ENCODE measurements at regions not wholly inside any gene's neighbourhood (a gene's known extent, or its start where the extent isn't known, plus 50 kb on each side); places are given as distances from the start of the nearest gene placed in this dataset.

DNA sequence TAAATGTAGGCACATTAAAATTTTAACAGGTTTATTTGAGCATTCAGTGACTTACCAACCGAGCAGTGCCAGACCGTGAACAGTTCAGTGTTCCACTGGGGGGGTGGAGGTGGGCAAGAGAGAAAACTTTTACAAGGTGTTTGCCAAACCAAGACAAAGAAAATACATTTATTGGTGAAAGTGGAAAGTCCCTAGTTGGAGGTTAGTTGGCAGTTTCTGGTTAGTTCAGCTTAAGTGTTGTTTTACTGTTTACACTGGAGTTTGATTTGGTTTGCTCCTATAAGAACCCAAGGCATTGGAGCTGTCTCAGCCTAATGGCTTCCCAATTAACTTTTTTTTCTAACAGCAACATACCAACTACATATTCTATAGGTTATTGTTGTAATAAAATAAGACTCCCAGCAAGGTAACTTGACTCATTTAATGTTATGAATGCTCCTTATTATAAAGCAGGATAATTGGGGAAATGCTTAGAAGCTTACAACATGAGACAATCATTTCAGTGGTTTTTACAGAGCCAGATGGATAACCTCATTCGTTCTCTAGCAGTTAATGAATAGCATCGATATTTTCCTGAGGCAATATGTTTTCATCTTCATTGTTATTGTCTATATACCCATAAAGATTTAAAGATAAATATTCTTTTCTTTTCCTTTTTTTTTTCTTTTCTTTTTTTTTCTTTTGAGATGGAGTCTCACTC, 115.8 kb downstream of the ETNK1 start:
- FAIRE-seq: no peak
- TF ChIP-seq CTCF (IDR thresholded peaks at IDR 0.05; ENCODE audit: insufficient read depth, missing control alignments): no peak
- no peak for DNase-seq (ENCODE audit: insufficient read length, low spot score)

DNA sequence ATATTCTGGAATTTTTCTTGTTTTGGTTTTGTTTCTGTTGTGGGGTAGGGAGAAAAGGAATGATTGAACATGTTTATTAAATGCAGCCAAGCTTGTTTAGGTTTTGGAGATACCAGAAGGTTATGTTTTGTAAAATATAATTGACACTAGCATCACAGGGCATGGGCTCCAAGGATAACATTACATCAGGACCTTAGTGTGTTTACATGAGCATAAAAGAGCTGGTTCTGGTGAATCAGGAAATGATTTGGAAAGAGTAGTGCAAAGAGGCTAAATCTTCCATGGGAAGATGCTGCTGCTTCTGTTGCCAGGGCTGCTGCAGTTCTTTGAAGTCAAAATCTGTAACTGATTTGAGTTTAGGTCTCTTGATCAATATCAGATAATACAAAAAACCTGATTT, 118.7 kb downstream of the ETNK1 start:
- DNase-seq (ENCODE audit: insufficient read length, low spot score) (no peak), FAIRE-seq (no peak)
- TF ChIP-seq CTCF (IDR thresholded peaks at IDR 0.05; ENCODE audit: insufficient read depth, missing control alignments): no peak

- no peak for FAIRE-seq
- no peak for DNase-seq (ENCODE audit: insufficient read length, low spot score)
- no peak for TF ChIP-seq CTCF (IDR thresholded peaks at IDR 0.05; ENCODE audit: insufficient read depth, missing control alignments)
Observed at GRCh38 chr12:22744197-22744596, 119.2 kb downstream of the ETNK1 start.

GRCh38 chr12:22746720-22747119, 121.7 kb downstream of the ETNK1 start:
- no peak for TF ChIP-seq CTCF (IDR thresholded peaks at IDR 0.05; ENCODE audit: insufficient read depth, missing control alignments)
- DNase-seq (ENCODE audit: insufficient read length, low spot score): no peak
- no peak for FAIRE-seq

- no peak for DNase-seq (ENCODE audit: insufficient read length, low spot score)
- no peak for TF ChIP-seq CTCF (IDR thresholded peaks at IDR 0.05; ENCODE audit: insufficient read depth, missing control alignments)
- no peak for FAIRE-seq
Observed at GRCh38 chr12:22755629-22756028, 130.7 kb downstream of the ETNK1 start.

DNA sequence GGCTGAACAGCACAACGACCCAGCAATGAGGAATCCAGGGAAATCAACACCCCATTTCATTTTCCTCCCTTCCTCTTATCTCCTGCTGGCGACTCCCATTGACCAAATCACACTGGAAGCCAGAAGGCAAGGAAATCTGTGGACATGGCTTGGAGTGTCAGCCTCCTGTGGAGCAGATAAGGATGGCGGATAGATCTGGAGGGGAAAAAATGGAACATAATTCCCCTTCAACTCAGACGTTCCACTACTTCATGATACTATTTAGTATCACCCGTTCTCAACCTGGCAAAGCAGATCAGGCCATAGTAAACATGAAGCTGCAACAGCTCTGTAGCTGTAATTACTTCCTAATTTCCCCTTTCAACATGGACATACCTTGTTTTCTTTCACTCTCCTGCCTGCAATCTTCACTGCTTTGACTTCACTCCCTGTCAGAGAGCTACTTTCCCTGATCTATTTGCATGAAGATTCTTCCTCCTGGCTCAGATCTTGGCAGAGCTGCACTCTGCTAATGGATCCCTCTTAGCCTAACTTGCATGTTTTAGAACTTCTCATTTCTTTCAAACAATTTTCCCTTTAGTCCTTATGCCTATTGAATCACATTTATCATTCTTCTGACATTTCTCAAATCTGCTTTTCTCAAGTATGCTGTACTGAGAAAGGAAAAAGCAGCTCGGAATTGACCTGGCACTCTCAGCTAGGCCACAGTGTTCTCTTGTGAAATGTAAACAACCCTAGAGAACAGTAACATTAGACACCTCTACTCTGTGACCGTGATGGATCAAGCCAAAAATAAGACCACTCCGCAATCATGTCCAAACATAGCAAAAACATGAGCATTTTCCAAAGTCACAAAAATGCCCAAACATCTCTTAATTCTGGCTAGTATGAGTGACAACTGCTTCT, 135.1 kb downstream of the ETNK1 start:
- no peak for TF ChIP-seq CTCF (IDR thresholded peaks at IDR 0.05; ENCODE audit: insufficient read depth, missing control alignments)
- FAIRE-seq (no peak), DNase-seq (ENCODE audit: insufficient read length, low spot score) (no peak)
